ENCODE measurements at regions not wholly inside any gene's neighbourhood (a gene's known extent, or its start where the extent isn't known, plus 50 kb on each side); places are given as distances from the start of the nearest gene placed in this dataset.
A peak's percentile ranks its signal among the peaks of the same experiment; 100 is the strongest.
"Not testable (repeated sequence)": the region's sequence is repeated elsewhere in the genome, so short reads cannot be mapped to it uniquely, and the experiment has no call there.

DNA sequence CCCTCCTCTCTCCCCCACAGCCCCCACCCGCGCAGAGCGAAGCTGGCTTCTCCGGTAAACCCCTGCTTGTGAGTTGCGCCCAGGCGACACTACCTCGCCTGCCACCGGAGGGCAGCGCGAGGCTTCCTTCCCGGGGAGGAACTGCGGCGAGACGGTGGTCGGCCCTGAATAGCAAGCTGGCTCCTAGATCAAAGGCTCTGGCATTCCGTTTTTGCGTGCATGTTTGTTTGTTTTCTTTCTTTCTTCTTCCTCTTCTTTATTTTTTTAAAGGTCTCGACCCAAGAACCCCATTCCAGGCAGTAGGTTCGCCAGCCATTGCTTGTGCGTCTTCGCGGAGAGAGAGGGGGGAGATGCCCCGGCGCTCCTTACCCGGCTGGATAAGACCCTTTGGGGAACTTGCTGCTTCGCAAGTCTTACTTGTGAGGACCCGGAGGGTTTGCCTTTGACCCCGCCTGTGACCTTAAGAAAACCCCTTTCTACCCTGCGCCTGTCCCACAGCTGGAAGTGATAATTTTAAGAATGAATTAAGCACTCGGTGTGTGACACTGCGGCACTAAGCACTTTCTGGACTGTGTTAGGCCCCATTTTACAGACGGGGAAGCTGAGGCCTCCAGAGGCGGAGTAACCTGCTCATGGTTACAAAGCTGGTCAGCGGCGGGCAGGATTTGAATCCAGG, 92.7 kb upstream of the SIRPA start:
- intact Hi-C loops (cut with DNase I, micrococcal nuclease): no loop called here
- ATAC-seq (peak; percentile 56), DNase-seq (peak; percentile 64 to 70)

- DNase-seq: no peak
- intact Hi-C loops (cut with DNase I, micrococcal nuclease): no loop called here
- ATAC-seq: no peak
Observed at GRCh38 chr20:1801929-1802306, 93.3 kb upstream of the SIRPA start.

GRCh38 chr20:1801225-1801928, 93.8 kb upstream of the SIRPA start:
- intact Hi-C loops (cut with DNase I, micrococcal nuclease): no loop called here
- DNase-seq: no peak
- ATAC-seq: no peak

DNA sequence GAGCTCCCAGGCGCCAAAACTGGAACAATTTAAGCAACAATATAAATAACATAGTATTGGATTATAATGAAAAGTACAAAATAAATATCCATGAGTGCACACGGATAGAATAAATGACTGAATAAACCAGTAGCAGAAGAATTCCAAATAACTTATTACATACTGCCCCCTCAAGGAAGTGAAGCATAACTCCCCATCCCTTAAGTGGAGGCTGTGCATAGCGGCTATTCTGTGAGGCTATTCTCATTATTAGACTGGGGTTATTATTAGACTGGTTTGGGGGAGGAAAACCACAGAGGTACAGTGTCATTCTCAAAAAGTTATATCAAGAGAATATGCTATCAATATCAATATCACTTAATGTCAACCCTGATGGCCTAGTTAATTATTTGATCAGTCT, 94.4 kb upstream of the SIRPA start:
- intact Hi-C loops (cut with DNase I, micrococcal nuclease): no loop called here
- no peak for ATAC-seq
- DNase-seq: no peak

GRCh38 chr20:1800180-1800579, 95.0 kb upstream of the SIRPA start:
- no peak for DNase-seq
- intact Hi-C loops (cut with DNase I, micrococcal nuclease): no loop called here
- ATAC-seq: no peak

GRCh38 chr20:1799746-1800145, 95.5 kb upstream of the SIRPA start:
- intact Hi-C loops (cut with DNase I, micrococcal nuclease); ATAC-seq; DNase-seq: not testable (repeated sequence)

DNA sequence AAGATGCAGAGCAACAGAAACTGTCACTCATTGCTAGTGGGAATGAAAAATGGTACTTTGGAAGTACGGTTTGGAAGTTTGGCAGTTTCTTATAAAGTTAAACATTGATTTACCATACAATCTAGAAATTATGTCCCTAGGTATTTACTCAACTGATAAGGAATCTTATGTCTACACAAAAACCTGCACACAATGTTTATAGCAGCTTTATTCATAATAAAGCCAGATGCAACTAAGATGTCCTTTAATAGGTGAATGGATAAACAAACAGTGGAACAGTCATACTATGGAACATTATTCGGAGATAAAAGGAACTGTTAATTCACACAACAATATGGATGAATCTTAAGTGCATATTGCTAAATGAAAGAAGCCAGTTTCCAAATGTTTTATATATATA, 96.2 kb upstream of the SIRPA start:
- ATAC-seq (peak; percentile 80), DNase-seq (no peak)
- intact Hi-C loops (cut with DNase I, micrococcal nuclease): no loop called here

- intact Hi-C loops (cut with DNase I, micrococcal nuclease): no loop called here
- DNase-seq (no peak), ATAC-seq (no peak)
Observed at GRCh38 chr20:1793821-1794220, 101.4 kb upstream of the SIRPA start.

DNA sequence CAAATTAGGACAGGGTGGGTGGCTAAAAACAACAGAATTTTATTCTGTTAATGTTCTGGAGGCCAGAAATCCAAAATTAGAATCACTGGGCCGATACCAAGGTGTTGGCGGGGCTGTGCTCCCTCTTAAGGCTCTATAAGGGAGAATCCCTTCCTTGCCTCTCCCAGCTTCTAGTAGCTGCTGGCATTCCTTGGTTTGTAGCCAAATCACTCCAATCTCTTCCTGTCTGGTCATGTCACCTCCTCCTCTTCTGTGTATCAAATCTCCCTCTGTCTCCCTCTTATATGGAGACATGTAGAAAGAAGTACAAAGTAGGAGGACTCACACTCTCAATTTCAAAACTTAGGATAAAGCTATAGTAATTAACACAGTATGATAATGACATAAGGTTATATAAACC, 102.9 kb upstream of the SIRPA start:
- DNase-seq (no peak), ATAC-seq (no peak)
- intact Hi-C loops (cut with DNase I, micrococcal nuclease): no loop called here

DNA sequence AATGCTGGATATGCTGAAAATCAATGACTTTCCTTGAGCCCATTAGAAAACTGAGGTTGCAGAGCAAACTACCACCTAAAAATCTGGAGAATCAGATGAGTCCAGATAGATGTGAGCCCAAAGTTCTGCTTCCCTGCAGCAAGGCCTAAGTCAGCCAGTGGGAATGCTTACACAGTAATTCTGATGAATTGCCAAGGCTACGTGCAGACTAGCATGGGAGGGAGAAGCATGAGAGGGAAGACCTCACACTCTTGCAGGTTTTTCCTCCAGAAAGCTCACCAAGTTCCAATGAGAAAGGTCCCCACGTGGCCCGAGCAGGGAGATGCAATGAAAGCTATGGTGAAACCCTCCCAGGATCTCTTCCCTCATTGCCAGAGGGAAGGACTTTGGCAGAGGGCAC, 104.8 kb upstream of the SIRPA start:
- intact Hi-C loops (cut with DNase I, micrococcal nuclease): no loop called here
- peak; percentile 7 for ATAC-seq
- no peak for DNase-seq

DNA sequence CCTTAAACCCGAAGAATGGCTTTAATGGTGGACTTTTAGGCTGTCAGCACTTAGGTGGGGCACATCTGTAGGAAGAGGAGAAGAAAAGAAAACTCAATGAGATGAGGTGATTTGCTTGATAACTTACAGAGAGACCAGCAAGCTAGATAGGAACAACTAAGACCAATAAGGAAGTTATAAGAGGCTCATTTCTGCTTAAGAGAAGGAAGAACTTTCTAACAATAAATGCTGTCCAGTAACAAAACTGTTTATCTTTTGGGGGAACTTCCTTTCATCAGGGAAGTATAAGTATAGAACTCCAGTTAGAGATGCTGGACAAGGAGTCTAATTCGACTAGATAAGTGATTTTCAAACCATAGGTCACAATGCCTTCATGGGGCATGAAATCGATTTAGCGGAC, 107.2 kb upstream of the SIRPA start:
- DNase-seq: no peak
- ATAC-seq: peak; percentile 78
- intact Hi-C loops (cut with DNase I, micrococcal nuclease): loop anchor here in 1 of 2 donors (10.0 kb wide), 1 partner anchor 177 kb away; no protein-coding TSS in a partner anchor

GRCh38 chr20:1786486-1786885, 108.7 kb upstream of the SIRPA start:
- ATAC-seq (no peak), DNase-seq (no peak)
- intact Hi-C loops (cut with DNase I, micrococcal nuclease): loop anchor here in 1 of 2 donors (10.0 kb wide), 1 partner anchor 178 kb away; no protein-coding TSS in a partner anchor

DNA sequence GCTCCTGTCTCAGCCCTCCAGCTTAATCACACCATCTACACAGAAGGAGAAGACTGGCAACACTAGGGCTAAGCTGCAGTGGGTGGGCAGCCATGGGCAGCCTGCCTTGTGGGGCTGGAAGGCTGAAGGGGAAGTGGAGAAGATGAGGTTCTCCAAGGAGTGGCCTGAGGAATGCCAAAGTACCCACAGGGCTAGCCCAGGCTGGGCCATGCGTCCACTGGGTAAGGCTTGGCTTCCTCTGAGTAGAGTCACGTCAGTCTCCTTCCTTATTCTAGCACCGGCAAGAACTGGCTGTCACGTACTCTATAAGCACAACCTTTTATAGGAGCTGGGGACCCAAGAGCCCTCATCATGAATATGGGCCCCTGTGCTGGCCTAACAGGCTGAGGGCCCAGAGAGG, 110.6 kb upstream of the SIRPA start:
- intact Hi-C loops (cut with DNase I, micrococcal nuclease): loop anchor here in 1 of 2 donors (10.0 kb wide), 1 partner anchor 180 kb away; no protein-coding TSS in a partner anchor
- ATAC-seq: no peak
- no peak for DNase-seq

- no peak for ATAC-seq
- DNase-seq: no peak
- intact Hi-C loops (cut with DNase I, micrococcal nuclease): loop anchor here in 1 of 2 donors (10.0 kb wide), 1 partner anchor 182 kb away; no protein-coding TSS in a partner anchor
Observed at GRCh38 chr20:1783245-1783644, 112.0 kb upstream of the SIRPA start.

DNA sequence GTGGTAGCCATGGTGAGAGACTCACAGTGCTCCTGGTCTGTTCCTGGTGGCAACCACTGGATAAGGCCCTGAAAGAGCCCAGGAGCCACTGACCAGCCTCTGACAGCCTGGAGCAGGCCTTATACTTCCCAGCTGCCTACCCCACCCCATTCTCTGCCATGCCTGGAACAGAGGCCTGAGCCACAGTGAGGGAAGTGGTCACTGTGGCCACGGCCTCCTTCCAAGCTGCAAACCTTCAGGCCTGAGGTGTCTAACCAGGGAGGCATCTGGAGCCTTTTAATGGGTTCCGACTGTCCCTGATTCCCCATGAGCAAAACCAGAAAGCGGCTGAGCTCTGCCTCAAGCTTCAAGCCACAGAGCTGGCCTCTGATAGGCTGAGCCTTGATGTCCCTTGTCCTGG, 113.0 kb upstream of the SIRPA start:
- intact Hi-C loops (cut with DNase I, micrococcal nuclease): loop anchor here in 1 of 2 donors (10.0 kb wide), 1 partner anchor 183 kb away; no protein-coding TSS in a partner anchor
- ATAC-seq: no peak
- no peak for DNase-seq

- intact Hi-C loops (cut with DNase I, micrococcal nuclease): no loop called here
- no peak for ATAC-seq
Observed at GRCh38 chr20:1779567-1779966, 115.6 kb upstream of the SIRPA start.

DNA sequence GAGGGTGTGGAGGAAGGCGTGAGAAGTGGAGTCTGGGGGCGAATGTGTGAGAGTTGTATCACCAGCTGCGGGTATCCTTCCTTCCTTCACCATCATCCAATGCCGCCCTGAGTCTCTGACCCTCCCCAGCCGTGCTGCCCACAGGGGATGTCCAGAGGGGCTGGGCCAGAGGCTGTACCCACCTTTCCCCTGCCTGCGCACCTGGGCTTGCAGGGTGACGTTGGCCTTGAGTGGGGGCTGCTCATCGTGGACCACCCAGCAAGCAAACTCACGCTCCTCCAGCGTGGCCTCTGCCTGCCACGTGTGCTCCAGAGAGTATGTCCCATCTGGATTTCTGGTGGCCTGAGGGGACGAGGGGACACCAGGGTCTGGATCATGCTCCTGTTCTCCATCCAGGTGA, 116.9 kb upstream of the SIRPA start:
- no peak for DNase-seq
- no peak for ATAC-seq
- intact Hi-C loops (cut with DNase I, micrococcal nuclease): no loop called here

More at GRCh38 chr20:1779567-1779966, 115.6 kb upstream of the SIRPA start:
- no peak for DNase-seq

GRCh38 chr20:1777476-1777820, 117.8 kb upstream of the SIRPA start:
- DNase-seq (no peak), ATAC-seq (no peak)
- intact Hi-C loops (cut with DNase I, micrococcal nuclease): no loop called here

DNA sequence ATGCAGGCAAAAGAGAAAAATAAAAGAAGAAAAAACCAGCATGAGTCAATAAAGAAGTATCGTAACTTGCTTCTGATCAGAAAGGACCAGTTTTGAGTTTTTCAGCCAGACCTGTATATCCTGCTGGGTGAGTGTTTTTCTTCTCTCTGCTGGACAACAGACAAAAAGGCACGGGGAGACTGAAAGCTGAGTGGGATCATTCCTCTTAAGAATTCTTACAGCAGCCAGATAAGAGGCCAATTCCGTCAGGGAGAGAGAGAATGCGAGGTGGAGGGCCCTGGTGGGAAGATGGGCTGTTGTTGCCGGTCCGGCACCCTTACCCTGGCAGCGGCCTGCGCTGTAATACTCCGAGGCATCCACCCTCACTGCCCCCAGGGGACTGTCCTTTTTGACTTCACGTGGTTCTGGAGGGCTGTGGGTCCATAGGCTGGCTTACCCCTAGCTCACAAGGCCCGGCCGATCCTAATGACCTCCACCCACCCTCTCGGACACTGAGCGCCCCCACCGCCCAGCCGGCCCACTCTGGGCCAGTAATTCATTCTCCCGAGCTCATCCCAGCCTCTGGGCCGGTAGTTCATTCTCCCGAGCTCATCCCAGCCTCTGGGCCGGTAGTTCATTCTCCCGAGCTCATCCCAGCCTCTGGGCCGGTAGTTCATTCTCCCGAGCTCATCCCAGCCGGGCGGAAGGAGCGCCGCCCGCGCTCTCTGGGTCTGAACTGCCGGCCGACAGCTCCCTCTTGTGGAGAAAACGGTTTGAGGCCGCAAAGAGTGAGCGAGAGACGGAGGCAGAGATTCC, 118.3 kb upstream of the SIRPA start:
- intact Hi-C loops (cut with DNase I, micrococcal nuclease): no loop called here
- peak; percentile 98 for ATAC-seq
- DNase-seq: peak; percentile 80 to 91

- intact Hi-C loops (cut with DNase I, micrococcal nuclease): no loop called here
- DNase-seq (no peak), ATAC-seq (no peak)
Observed at GRCh38 chr20:1775117-1775516, 117.5 kb upstream of the SIRPG start.
